ENCODE measurements at regions not wholly inside any gene's neighbourhood (a gene's known extent, or its start where the extent isn't known, plus 50 kb on each side); places are given as distances from the start of the nearest gene placed in this dataset.

- Histone ChIP-seq H3K9me2 (replicated peaks; ENCODE audit: insufficient read depth) (no peaks in the 10 kb centered on the region), H3K4me1 (ENCODE audit: insufficient read depth) (no peaks in the 10 kb centered on the region), H3K9me3 (ENCODE audit: low read depth) (no peaks in the 10 kb centered on the region), H4K20me1 (ENCODE audit: insufficient read depth, poor library complexity, severe bottlenecking) (no peaks in the 10 kb centered on the region), H3K27me3 (no peaks in the 10 kb centered on the region), H3K79me2 (no peaks in the 10 kb centered on the region), H2AFZ (no peak overlapping the region), H3K4me2 (no peak overlapping the region), H3K36me3 (replicated peaks; ENCODE audit: insufficient read depth, low read depth) (no peaks in the 10 kb centered on the region), H3K27ac (no peak overlapping the region), H3K4me3 (no peak overlapping the region)
- WGBS (ENCODE audit: low lambda C conversion rate, missing lambda C conversion rate), result 83% methylated on average over 2 of the region's 2 CpGs
- DNase-seq (ENCODE audit: low spot score), result no peak
- no peak for TF ChIP-seq EZH2phosphoT487 (IDR thresholded peaks at IDR 0.05; ENCODE audit: low read depth, severe bottlenecking, unreplicated experiment)
- TF ChIP-seq EZH2 (IDR thresholded peaks at IDR 0.05; ENCODE audit: borderline replicate concordance), result no peak
- TF ChIP-seq, protein P1, sequence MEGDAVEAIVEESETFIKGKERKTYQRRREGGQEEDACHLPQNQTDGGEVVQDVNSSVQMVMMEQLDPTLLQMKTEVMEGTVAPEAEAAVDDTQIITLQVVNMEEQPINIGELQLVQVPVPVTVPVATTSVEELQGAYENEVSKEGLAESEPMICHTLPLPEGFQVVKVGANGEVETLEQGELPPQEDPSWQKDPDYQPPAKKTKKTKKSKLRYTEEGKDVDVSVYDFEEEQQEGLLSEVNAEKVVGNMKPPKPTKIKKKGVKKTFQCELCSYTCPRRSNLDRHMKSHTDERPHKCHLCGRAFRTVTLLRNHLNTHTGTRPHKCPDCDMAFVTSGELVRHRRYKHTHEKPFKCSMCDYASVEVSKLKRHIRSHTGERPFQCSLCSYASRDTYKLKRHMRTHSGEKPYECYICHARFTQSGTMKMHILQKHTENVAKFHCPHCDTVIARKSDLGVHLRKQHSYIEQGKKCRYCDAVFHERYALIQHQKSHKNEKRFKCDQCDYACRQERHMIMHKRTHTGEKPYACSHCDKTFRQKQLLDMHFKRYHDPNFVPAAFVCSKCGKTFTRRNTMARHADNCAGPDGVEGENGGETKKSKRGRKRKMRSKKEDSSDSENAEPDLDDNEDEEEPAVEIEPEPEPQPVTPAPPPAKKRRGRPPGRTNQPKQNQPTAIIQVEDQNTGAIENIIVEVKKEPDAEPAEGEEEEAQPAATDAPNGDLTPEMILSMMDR (IDR thresholded peaks at IDR 0.05; ENCODE audit: poor library complexity), result no peak
These were observed 198.2 kb downstream of the CD8B2 start for GRCh38 chr2:106685180-106685897.

- Histone ChIP-seq H3K27ac (no peak overlapping the region), H3K4me2 (no peak overlapping the region), H3K4me3 (no peak overlapping the region), H3K27me3 (no peaks in the 10 kb centered on the region), H3K9me2 (replicated peaks; ENCODE audit: insufficient read depth) (no peaks in the 10 kb centered on the region), H3K9me3 (ENCODE audit: low read depth) (no peaks in the 10 kb centered on the region), H3K36me3 (replicated peaks; ENCODE audit: insufficient read depth, low read depth) (no peaks in the 10 kb centered on the region), H2AFZ (no peak overlapping the region), H4K20me1 (ENCODE audit: insufficient read depth, poor library complexity, severe bottlenecking) (no peaks in the 10 kb centered on the region), H3K79me2 (no peaks in the 10 kb centered on the region), H3K4me1 (ENCODE audit: insufficient read depth) (no peaks in the 10 kb centered on the region)
- WGBS (ENCODE audit: low lambda C conversion rate, missing lambda C conversion rate), result 88% methylated on average over 1 of the region's 1 CpG
- TF ChIP-seq EZH2phosphoT487 (IDR thresholded peaks at IDR 0.05; ENCODE audit: low read depth, severe bottlenecking, unreplicated experiment), result no peak
- TF ChIP-seq, protein P1 (IDR thresholded peaks at IDR 0.05; ENCODE audit: poor library complexity), result no peak
- TF ChIP-seq EZH2 (IDR thresholded peaks at IDR 0.05; ENCODE audit: borderline replicate concordance), result no peak
- no peak for DNase-seq (ENCODE audit: low spot score)
These were observed 199.2 kb downstream of the ST6GAL2 start for GRCh38 chr2:106686814-106687213.

- no peaks in the 10 kb centered on the region for H3K9me2 ChIP-seq (replicated peaks; ENCODE audit: insufficient read depth)
- H3K36me3 ChIP-seq (replicated peaks; ENCODE audit: insufficient read depth, low read depth), result no peaks in the 10 kb centered on the region
- no peak overlapping the region for H3K4me3 ChIP-seq
- DNase-seq (ENCODE audit: low spot score), result no peak
- TF ChIP-seq EZH2 (IDR thresholded peaks at IDR 0.05; ENCODE audit: borderline replicate concordance), result no peak
- TF ChIP-seq, protein P1 (IDR thresholded peaks at IDR 0.05; ENCODE audit: poor library complexity), result no peak
- no peak for TF ChIP-seq EZH2phosphoT487 (IDR thresholded peaks at IDR 0.05; ENCODE audit: low read depth, severe bottlenecking, unreplicated experiment)
- no peak overlapping the region for H3K4me2 ChIP-seq
- H2AFZ ChIP-seq, result no peak overlapping the region
- H3K27ac ChIP-seq, result no peak overlapping the region
- no peaks in the 10 kb centered on the region for H4K20me1 ChIP-seq (ENCODE audit: insufficient read depth, poor library complexity, severe bottlenecking)
- no peaks in the 10 kb centered on the region for H3K9me3 ChIP-seq (ENCODE audit: low read depth)
- WGBS (ENCODE audit: low lambda C conversion rate, missing lambda C conversion rate), result 94% methylated on average over 4 of the region's 4 CpGs
- no peaks in the 10 kb centered on the region for H3K27me3 ChIP-seq
- no peaks in the 10 kb centered on the region for H3K79me2 ChIP-seq
- no peaks in the 10 kb centered on the region for H3K4me1 ChIP-seq (ENCODE audit: insufficient read depth)
These were observed 190.9 kb downstream of the ST6GAL2 start for GRCh38 chr2:106694964-106695470.

All from hepatocyte (in vitro differentiated cells).